ENCODE measurements at regions not wholly inside any gene's neighbourhood (a gene's known extent, or its start where the extent isn't known, plus 50 kb on each side); places are given as distances from the start of the nearest gene placed in this dataset.

- Histone ChIP-seq H3K27me3 (no peaks in the 10 kb centered on the region), H3K4me3 (no peak overlapping the region), H3K9me3 (no peaks in the 10 kb centered on the region), H3K36me3 (no peaks in the 10 kb centered on the region), H3K27ac (no peak overlapping the region), H3K4me1 (ENCODE audit: insufficient read depth) (no peaks in the 10 kb centered on the region)
- WGBS, 3 donors, result 61 to 65% (median 62%) methylated on average over 3 of the region's 3 CpGs
- intact Hi-C loops (cut with DNase I), result no loop called here
- DNase-seq, result no peak
- TF ChIP-seq EP300 (IDR thresholded peaks at IDR 0.05), result no peak
- no peak for TF ChIP-seq CTCF (IDR thresholded peaks at IDR 0.05)
Measured at GRCh38 chr13:70390968-70391367, 282.7 kb upstream of the KLHL1 start.

- Histone ChIP-seq H3K4me3 (no peak overlapping the region), H3K4me1 (ENCODE audit: insufficient read depth) (no peaks in the 10 kb centered on the region), H3K27ac (no peak overlapping the region), H3K27me3 (no peaks in the 10 kb centered on the region), H3K36me3 (no peaks in the 10 kb centered on the region), H3K9me3 (no peaks in the 10 kb centered on the region)
- no peak for DNase-seq
- intact Hi-C loops (cut with DNase I), result no loop called here
- TF ChIP-seq POLR2A (IDR thresholded peaks at IDR 0.05) (no peak), CTCF (IDR thresholded peaks at IDR 0.05) (no peak), EP300 (IDR thresholded peaks at IDR 0.05) (no peak)
- 62 to 79% (median 70%) methylated on average over 3 of the region's 3 CpGs for WGBS, 3 donors
Measured at GRCh38 chr13:70390064-70390463, 281.8 kb upstream of the KLHL1 start.

- H3K9me3 ChIP-seq, result no peaks in the 10 kb centered on the region
- H3K4me3 ChIP-seq, result no peak overlapping the region
- H3K4me1 ChIP-seq (ENCODE audit: insufficient read depth), result no peaks in the 10 kb centered on the region
- TF ChIP-seq EP300 (IDR thresholded peaks at IDR 0.05) (no peak), CTCF (IDR thresholded peaks at IDR 0.05) (no peak), POLR2A (IDR thresholded peaks at IDR 0.05) (no peak)
- no peak overlapping the region for H3K27ac ChIP-seq
- no peaks in the 10 kb centered on the region for H3K27me3 ChIP-seq
- no peak for DNase-seq
- intact Hi-C loops (cut with DNase I), result no loop called here
- 41 to 89% (median 51%) methylated on average over 1 of the region's 1 CpG for WGBS, 3 donors
- no peaks in the 10 kb centered on the region for H3K36me3 ChIP-seq
Measured at GRCh38 chr13:70388935-70389334, 280.7 kb upstream of the KLHL1 start.

GRCh38 chr13:70386919-70387318, 278.7 kb upstream of the KLHL1 start:
- Histone ChIP-seq H3K4me3 (no peak overlapping the region), H3K4me1 (ENCODE audit: insufficient read depth) (no peaks in the 10 kb centered on the region), H3K9me3 (no peaks in the 10 kb centered on the region), H3K27me3 (no peaks in the 10 kb centered on the region), H3K36me3 (no peaks in the 10 kb centered on the region), H3K27ac (no peak overlapping the region)
- no peak for TF ChIP-seq CTCF (IDR thresholded peaks at IDR 0.05)
- no peak for TF ChIP-seq EP300 (IDR thresholded peaks at IDR 0.05)
- no peak for TF ChIP-seq POLR2A (IDR thresholded peaks at IDR 0.05)
- intact Hi-C loops (cut with DNase I), result no loop called here
- 69 to 86% (median 76%) methylated on average over 6 of the region's 6 CpGs for WGBS, 3 donors
- no peak for DNase-seq

- Histone ChIP-seq H3K27ac (no peak overlapping the region), H3K9me3 (no peaks in the 10 kb centered on the region), H3K4me3 (no peak overlapping the region), H3K4me1 (ENCODE audit: insufficient read depth) (no peaks in the 10 kb centered on the region), H3K36me3 (no peaks in the 10 kb centered on the region), H3K27me3 (no peaks in the 10 kb centered on the region)
- no peak for DNase-seq
- WGBS, 3 donors, result 81 to 93% (median 91%) methylated on average over 4 of the region's 4 CpGs
- TF ChIP-seq POLR2A (IDR thresholded peaks at IDR 0.05) (no peak), CTCF (IDR thresholded peaks at IDR 0.05) (no peak), EP300 (IDR thresholded peaks at IDR 0.05) (no peak)
- intact Hi-C loops (cut with DNase I), result no loop called here
Measured at GRCh38 chr13:70385852-70386251, 277.6 kb upstream of the KLHL1 start.

Data from ovary (tissue), 7 donors.